ENCODE measurements at regions not wholly inside any gene's neighbourhood (a gene's known extent, or its start where the extent isn't known, plus 50 kb on each side); places are given as distances from the start of the nearest gene placed in this dataset.
"Not testable (repeated sequence)": the region's sequence is repeated elsewhere in the genome, so short reads cannot be mapped to it uniquely, and the experiment has no call there.

- DNase-seq = no peak
These were observed 50.7 kb upstream of the SYNDIG1 start for GRCh38 chr20:24418731-24419130.

- no peak for DNase-seq
These were observed 51.9 kb upstream of the SYNDIG1 start for GRCh38 chr20:24417485-24417884.

- DNase-seq = not testable (repeated sequence)
These were observed 54.0 kb upstream of the SYNDIG1 start for GRCh38 chr20:24415444-24415843.

GRCh38 chr20:24411834-24412216, 57.6 kb upstream of the SYNDIG1 start:
- no peak for DNase-seq

GRCh38 chr20:24411003-24411833, 58.2 kb upstream of the SYNDIG1 start:
- DNase-seq = no peak

GRCh38 chr20:24407151-24407550, 62.3 kb upstream of the SYNDIG1 start:
- DNase-seq = no peak

DNA sequence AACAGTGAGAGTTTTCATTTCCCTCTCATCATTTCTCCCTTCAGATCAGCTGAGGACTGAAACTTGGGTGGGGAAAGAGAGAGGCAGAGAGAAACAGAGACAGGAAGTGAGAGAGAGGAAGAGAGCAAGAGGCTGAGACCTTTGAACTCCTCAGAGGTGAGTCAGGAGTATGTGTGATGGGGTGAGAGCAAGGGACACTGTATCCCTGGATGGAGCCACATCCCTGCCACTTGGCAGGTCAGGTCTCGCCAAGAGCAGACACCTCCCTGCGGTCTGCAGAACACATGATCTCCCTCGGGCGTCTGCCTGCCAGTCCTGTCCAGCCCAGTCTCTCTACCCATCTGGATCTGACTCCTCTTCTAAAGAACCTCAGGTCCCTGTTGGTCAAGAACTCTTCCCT, 62.7 kb upstream of the SYNDIG1 start:
- DNase-seq = no peak

GRCh38 chr20:24406251-24406650, 63.2 kb upstream of the SYNDIG1 start:
- DNase-seq = no peak

DNA sequence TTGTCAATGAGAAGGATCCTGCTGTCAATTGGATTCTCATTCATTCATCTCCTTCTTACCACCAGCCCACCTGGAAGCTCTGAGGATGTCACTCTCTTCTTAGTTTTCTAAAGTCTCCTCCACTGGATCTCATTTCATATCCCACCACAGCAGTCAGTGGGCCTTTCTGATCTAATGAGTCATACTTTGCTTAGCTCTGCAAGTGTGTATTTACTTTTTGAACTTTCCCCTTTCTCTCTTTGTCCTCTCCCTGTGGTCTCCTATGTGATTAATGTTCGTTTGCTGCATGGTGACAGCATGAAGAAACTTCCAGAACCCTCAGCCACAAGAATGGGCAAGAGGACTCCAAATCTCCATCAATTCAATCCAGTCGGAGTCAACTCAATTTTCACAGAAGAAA, 63.6 kb upstream of the SYNDIG1 start:
- DNase-seq = no peak

DNA sequence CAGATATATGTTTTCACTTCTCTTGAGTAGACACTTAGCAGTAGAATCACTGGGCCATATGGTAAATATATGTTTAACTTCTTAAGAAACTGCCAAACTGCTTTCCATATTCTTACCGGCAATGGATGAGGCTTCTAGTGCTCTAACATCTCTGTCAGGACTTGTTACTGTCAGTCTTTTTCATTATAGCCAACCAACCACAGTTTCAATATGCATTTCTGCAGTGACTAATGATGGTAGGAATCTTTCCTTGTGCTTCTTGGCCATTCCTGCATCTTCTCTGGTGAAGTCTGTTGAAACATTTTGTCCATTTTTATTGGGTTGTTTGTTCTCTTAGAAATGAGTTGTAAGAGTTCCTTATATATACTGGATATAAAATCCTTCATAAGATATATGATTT, 66.0 kb upstream of the SYNDIG1 start:
- no peak for DNase-seq

- no peak for DNase-seq
These were observed 67.2 kb upstream of the SYNDIG1 start for GRCh38 chr20:24402188-24402587.

DNA sequence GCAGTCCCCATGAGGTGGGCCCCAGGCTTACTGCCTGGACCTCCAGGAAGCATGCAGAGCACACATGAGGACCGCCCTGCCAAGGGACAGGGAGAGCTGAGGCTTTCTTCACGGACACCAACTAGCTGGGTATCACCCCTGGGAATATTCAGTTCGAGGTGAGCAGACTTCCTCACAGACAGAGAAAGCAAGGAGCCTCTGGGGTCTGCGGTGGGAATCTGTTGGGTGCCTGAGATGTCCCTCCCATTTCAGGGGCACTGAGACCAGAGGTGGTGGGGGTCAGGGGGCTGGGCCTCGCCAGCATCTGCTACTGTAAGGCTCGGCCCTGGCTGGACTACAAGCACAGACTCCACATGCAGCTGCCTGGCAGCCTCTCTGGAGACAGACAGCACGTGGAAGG, 74.3 kb upstream of the SYNDIG1 start:
- no peak for DNase-seq

DNA sequence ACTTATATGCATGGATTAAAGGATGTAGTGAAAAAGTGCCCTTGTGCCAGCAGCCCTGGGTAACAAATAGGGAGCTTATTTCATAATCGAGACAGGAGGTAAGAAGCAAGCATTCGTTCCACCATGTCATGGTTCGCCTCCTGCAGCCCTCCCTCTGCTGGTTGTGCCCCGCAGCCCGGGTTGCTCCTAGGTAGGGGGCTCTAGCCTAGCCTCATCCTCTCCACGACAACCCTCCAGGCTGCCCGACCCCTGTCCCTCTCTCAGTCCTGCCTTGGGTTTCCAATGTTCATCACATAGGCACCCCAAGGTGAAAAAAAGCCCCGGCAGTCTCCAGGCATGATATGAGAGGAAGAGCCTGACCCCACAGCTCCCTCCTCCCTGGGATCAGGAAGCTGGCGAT, 75.5 kb upstream of the SYNDIG1 start:
- no peak for DNase-seq

- DNase-seq = no peak
These were observed 76.8 kb upstream of the SYNDIG1 start for GRCh38 chr20:24392612-24393011.

GRCh38 chr20:24389686-24390085, 79.7 kb upstream of the SYNDIG1 start:
- DNase-seq = peak; percentile 93

DNA sequence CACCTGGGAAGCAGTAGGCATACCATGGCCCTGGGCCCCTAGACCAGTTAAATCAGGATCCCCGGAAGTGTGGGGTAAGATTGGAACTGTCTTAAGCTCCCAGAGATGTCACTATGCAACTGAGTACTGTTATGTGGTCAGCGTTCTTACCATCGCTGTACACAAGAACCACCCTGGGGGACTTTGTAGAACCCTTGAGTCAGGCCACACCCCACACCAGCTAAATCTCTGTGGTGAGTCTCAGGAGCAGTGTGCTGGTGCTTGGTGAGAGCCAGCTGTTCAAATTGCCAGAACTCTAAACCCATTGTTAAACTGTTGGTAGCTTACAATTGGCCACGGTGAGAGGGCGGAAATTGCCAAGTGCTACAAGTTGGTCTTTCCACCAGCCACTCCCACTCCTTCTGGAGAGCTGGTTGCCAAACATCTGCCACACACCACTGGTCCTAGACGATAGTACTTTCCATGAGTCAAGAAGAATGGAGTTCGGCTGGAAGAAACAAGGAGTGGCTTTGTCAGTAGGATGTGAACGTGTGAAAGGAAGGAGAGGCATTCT, 80.5 kb upstream of the SYNDIG1 start:
- DNase-seq = no peak

DNA sequence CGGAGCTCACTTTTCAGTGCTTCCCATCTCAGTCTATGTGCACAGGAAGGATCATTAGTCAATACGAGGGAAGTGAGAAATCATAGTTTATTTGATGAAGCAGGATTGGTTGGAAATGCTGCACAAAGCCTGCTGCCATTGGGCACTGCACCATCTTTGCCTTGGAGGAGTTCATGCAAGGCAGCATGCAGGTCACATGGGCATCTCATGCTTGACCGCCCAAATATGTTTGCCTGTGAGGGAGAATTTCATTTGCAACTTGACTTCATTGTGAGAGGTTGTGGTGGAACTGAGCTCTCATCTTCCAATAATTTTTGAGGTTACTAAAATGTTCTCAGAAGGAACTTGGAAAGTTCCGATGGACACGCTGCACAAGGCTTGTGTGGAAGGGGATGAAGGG, 83.9 kb upstream of the SYNDIG1 start:
- no peak for DNase-seq

- no peak for DNase-seq
These were observed 84.6 kb upstream of the SYNDIG1 start for GRCh38 chr20:24384865-24385264.

GRCh38 chr20:24382743-24383142, 86.7 kb upstream of the SYNDIG1 start:
- DNase-seq = no peak

DNA sequence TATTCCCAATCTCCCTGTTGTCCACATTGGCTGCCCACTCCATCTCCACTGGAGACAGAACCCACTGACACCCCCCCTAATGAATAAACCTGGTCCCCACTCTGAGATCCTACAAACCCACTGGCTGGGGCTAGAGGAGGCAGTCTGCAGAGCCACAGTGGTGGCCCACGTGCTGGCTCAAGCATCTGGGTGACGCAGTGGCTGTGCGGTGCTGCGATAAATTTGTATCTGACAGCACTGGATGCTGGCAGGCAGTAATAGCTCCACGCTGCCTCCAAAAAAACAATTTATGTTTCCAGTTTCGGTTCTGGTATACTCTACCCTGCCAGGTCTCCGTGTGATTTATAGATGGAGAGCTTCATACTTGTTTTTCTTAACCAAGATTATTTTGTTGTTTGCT, 87.1 kb upstream of the SYNDIG1 start:
- no peak for DNase-seq

DNA sequence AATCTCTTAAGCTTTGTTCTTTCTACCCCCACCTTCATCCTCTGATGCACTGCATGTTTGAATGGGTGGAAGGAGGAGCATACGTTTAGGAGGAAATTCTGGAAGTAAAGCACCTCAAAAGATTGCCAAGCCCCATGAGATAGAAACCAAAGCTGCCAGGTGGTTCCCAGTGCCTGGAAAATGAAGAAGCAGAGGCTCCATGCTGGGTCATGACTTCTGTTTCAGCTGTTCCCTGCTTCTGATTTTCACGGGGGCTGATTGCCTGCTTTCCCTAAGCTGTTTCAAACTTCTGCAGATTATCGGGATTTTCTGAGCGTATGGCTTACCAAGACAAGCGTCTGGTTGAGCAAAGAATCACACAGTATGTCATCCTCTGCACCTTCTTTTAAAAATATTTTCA, 87.5 kb upstream of the SYNDIG1 start:
- DNase-seq = no peak

DNA sequence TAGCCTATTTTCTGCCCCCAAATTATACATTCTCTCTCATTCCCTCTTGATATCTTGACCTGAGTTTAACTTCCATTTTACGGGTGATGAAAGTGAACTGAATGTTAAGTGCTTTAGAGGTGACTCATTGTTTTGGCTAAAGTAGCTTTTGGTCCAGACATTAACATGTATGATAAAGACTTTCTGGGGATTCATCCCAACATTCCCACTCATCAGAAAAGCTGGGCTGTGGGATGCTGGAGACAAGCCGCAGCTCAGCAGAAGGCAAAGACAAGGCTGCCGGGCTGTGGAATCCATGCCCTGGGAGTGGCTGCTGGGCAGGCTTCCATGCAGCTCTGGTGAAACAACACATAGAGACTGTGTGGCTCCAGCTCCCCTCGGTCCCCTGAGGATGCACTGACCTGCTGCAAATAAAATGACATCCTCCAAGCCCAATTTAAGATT, 89.9 kb upstream of the SYNDIG1 start:
- no peak for DNase-seq

GRCh38 chr20:24378661-24379483, 90.6 kb upstream of the SYNDIG1 start:
- DNase-seq = peak; percentile 7

All from GDM1 (cell line).